Subcutaneous abdominal adipose tissue (tissue), 5 donors: ENCODE measurements at regions not wholly inside any gene's neighbourhood (a gene's known extent, or its start where the extent isn't known, plus 50 kb on each side); places are given as distances from the start of the nearest gene placed in this dataset.

ENCODE experiments used
- H3K27ac ChIP-seq: one replicate; pipeline ENCODE4 v1.7.0; 2013; ENCODE audit warnings: low read depth, mild to moderate bottlenecking, inconsistent platforms, low read length, moderate library complexity
- H3K27me3 ChIP-seq, 5 donors: one replicate each; pipeline ENCODE4 v1.7.0; 2013; ENCODE audit warnings: low read length in 5 of 5, inconsistent platforms in 1 of 5; ENCODE audit not compliant: control insufficient read depth in 5 of 5, insufficient read depth in 4 of 5
- H3K36me3 ChIP-seq, 5 donors: one replicate each; pipeline ENCODE4 v1.7.0; 2013; ENCODE audit warnings: low read length in 5 of 5; ENCODE audit not compliant: control insufficient read depth in 5 of 5, insufficient read depth in 5 of 5
- H3K4me1 ChIP-seq, 5 donors: one replicate each; pipeline ENCODE4 v1.7.0; 2013; ENCODE audit warnings: low read length in 5 of 5, mild to moderate bottlenecking in 3 of 5, moderate library complexity in 1 of 5; ENCODE audit not compliant: control insufficient read depth in 5 of 5, insufficient read depth in 5 of 5
- H3K4me3 ChIP-seq, 5 donors: one replicate each; pipeline ENCODE4 v1.7.0; 2013; ENCODE audit warnings: low read length in 5 of 5, low read depth in 1 of 5
- H3K9ac ChIP-seq, 5 donors: one replicate each; pipeline ENCODE4 v1.7.0; 2013; ENCODE audit warnings: low read length in 5 of 5, mild to moderate bottlenecking in 4 of 5, moderate library complexity in 3 of 5
- H3K9me3 ChIP-seq, 5 donors: one replicate each; pipeline ENCODE4 v1.7.0; 2013; ENCODE audit warnings: low read length in 5 of 5; ENCODE audit not compliant: control insufficient read depth in 5 of 5
- donor health status: healthy.
- donor health status: healthy.
- donor health status: healthy.
- donor health status: healthy.
- donor health status: healthy.

GRCh38 chrX:46400530-46401443, 144.4 kb downstream of the ZNF674 start:
- Histone ChIP-seq H3K27ac (no peak overlapping the region), H3K27me3 (peaks cover 0 to 12% (median 5%) of the 10 kb centered on the region in 5 donors), H3K9ac (no peak overlapping the region), H3K36me3 (no peaks in the 10 kb centered on the region), H3K4me1 (no peaks in the 10 kb centered on the region), H3K4me3 (no peak overlapping the region), H3K9me3 (no peaks in the 10 kb centered on the region)

- Histone ChIP-seq H3K4me1 (no peaks in the 10 kb centered on the region), H3K9me3 (no peaks in the 10 kb centered on the region), H3K27me3 (peaks cover 0 to 6% (median 0%) of the 10 kb centered on the region in 5 donors), H3K4me3 (no peak overlapping the region), H3K27ac (no peak overlapping the region), H3K36me3 (no peaks in the 10 kb centered on the region), H3K9ac (no peak overlapping the region)
These were observed 146.3 kb downstream of the ZNF674 start for GRCh38 chrX:46398874-46399273.

- H3K27ac ChIP-seq: no peak overlapping the region
- H3K4me1 ChIP-seq: no peaks in the 10 kb centered on the region
- H3K9ac ChIP-seq: no peak overlapping the region
- H3K27me3 ChIP-seq: peaks cover 0 to 6% (median 0%) of the 10 kb centered on the region in 5 donors
- no peaks in the 10 kb centered on the region for H3K36me3 ChIP-seq
- no peak overlapping the region for H3K4me3 ChIP-seq
- no peaks in the 10 kb centered on the region for H3K9me3 ChIP-seq
These were observed 147.1 kb downstream of the ZNF674 start for GRCh38 chrX:46398126-46398525.

- Histone ChIP-seq H3K9me3 (peaks cover 0 to 12% (median 0%) of the 10 kb centered on the region in 5 donors), H3K9ac (no peak overlapping the region), H3K4me1 (no peaks in the 10 kb centered on the region), H3K27ac (no peak overlapping the region), H3K4me3 (no peak overlapping the region), H3K27me3 (peaks cover 0 to 8% (median 2%) of the 10 kb centered on the region in 5 donors), H3K36me3 (no peaks in the 10 kb centered on the region)
These were observed 158.7 kb downstream of the ZNF674 start for GRCh38 chrX:46386511-46386910.

- no peak overlapping the region for H3K9ac ChIP-seq
- no peak overlapping the region for H3K27ac ChIP-seq
- no peaks in the 10 kb centered on the region for H3K36me3 ChIP-seq
- H3K9me3 ChIP-seq: peaks cover 0 to 6% (median 0%) of the 10 kb centered on the region in 5 donors
- H3K4me3 ChIP-seq: no peak overlapping the region
- H3K4me1 ChIP-seq: no peaks in the 10 kb centered on the region
- H3K27me3 ChIP-seq: peaks cover 0 to 9% (median 0%) of the 10 kb centered on the region in 5 donors
These were observed 162.2 kb downstream of the ZNF674 start for GRCh38 chrX:46383006-46383405.

GRCh38 chrX:46382595-46382994, 162.6 kb downstream of the ZNF674 start:
- Histone ChIP-seq H3K9me3 (peaks cover 0 to 6% (median 0%) of the 10 kb centered on the region in 5 donors), H3K4me3 (no peak overlapping the region), H3K27ac (no peak overlapping the region), H3K4me1 (no peaks in the 10 kb centered on the region), H3K36me3 (no peaks in the 10 kb centered on the region), H3K9ac (no peak overlapping the region), H3K27me3 (peaks cover 0 to 8% (median 0%) of the 10 kb centered on the region in 5 donors)

GRCh38 chrX:46381630-46382029, 163.6 kb downstream of the ZNF674 start:
- Histone ChIP-seq H3K9ac (no peak overlapping the region), H3K27me3 (peaks cover 0 to 6% (median 0%) of the 10 kb centered on the region in 5 donors), H3K4me1 (no peaks in the 10 kb centered on the region), H3K36me3 (no peaks in the 10 kb centered on the region), H3K9me3 (peaks cover 0 to 6% (median 0%) of the 10 kb centered on the region in 5 donors), H3K27ac (no peak overlapping the region), H3K4me3 (no peak overlapping the region)

GRCh38 chrX:46380148-46380752, 165.0 kb downstream of the ZNF674 start:
- Histone ChIP-seq H3K9me3 (no peaks in the 10 kb centered on the region), H3K9ac (no peak overlapping the region), H3K36me3 (no peaks in the 10 kb centered on the region), H3K4me3 (no peak overlapping the region), H3K4me1 (peaks cover 0 to 2% (median 0%) of the 10 kb centered on the region in 5 donors), H3K27ac (no peak overlapping the region), H3K27me3 (peaks cover 0 to 6% (median 0%) of the 10 kb centered on the region in 5 donors)

GRCh38 chrX:46376246-46376885, 168.9 kb downstream of the ZNF674 start:
- H3K4me1 ChIP-seq: peaks cover 0 to 2% (median 0%) of the 10 kb centered on the region in 5 donors

GRCh38 chrX:46375831-46376230, 169.4 kb downstream of the ZNF674 start:
- Histone ChIP-seq H3K27ac (no peak overlapping the region), H3K27me3 (peaks cover 0 to 6% (median 2%) of the 10 kb centered on the region in 5 donors), H3K9me3 (no peaks in the 10 kb centered on the region), H3K4me1 (peaks cover 0 to 2% (median 0%) of the 10 kb centered on the region in 5 donors), H3K4me3 (no peak overlapping the region), H3K9ac (no peak overlapping the region), H3K36me3 (no peaks in the 10 kb centered on the region)

More at GRCh38 chrX:46376246-46376885, 168.9 kb downstream of the ZNF674 start:
- H3K36me3 ChIP-seq: no peaks in the 10 kb centered on the region
- H3K9me3 ChIP-seq: no peaks in the 10 kb centered on the region
- no peak overlapping the region for H3K4me3 ChIP-seq
- no peak overlapping the region for H3K9ac ChIP-seq
- no peak overlapping the region for H3K27ac ChIP-seq
- H3K27me3 ChIP-seq: peaks cover 0 to 6% (median 2%) of the 10 kb centered on the region in 5 donors
